ENCODE measurements at regions not wholly inside any gene's neighbourhood (a gene's known extent, or its start where the extent isn't known, plus 50 kb on each side); places are given as distances from the start of the nearest gene placed in this dataset.

DNA sequence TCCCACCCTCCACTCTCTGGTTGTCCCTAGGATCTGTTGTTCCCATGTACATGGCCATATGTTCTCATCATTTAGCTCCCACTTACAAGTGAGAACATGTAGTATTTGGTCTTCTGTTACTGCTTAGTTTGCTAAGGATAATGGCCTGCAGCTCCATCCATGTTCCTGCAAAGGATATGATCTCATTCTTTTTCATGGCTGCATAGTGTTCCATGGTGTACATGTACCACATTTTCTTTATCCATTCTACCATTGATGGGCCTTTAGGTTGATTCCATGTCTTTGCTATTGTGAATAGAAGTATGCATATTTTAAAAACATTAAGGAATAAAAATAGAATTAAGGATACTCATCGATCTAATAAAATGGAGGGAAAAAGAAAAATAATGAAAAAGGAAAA is 278.4 kb downstream of the MBNL1 start:
- TF ChIP-seq, protein P1, sequence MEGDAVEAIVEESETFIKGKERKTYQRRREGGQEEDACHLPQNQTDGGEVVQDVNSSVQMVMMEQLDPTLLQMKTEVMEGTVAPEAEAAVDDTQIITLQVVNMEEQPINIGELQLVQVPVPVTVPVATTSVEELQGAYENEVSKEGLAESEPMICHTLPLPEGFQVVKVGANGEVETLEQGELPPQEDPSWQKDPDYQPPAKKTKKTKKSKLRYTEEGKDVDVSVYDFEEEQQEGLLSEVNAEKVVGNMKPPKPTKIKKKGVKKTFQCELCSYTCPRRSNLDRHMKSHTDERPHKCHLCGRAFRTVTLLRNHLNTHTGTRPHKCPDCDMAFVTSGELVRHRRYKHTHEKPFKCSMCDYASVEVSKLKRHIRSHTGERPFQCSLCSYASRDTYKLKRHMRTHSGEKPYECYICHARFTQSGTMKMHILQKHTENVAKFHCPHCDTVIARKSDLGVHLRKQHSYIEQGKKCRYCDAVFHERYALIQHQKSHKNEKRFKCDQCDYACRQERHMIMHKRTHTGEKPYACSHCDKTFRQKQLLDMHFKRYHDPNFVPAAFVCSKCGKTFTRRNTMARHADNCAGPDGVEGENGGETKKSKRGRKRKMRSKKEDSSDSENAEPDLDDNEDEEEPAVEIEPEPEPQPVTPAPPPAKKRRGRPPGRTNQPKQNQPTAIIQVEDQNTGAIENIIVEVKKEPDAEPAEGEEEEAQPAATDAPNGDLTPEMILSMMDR (IDR thresholded peaks at IDR 0.05), result no peak
- no peak for TF ChIP-seq POLR2A (IDR thresholded peaks at IDR 0.05)

All from testis (tissue), 2 donors.